ENCODE measurements at regions not wholly inside any gene's neighbourhood (a gene's known extent, or its start where the extent isn't known, plus 50 kb on each side); places are given as distances from the start of the nearest gene placed in this dataset.

GRCh38 chr9:108640230-108640629 lies 215.6 kb downstream of the ACTL7B start:
- H3K9me1 ChIP-seq (replicated peaks; ENCODE audit: control insufficient read depth, extremely low read depth, insufficient read depth, low read length) = no peaks in the 10 kb centered on the region
- TF ChIP-seq GATA2 (IDR thresholded peaks at IDR 0.05; ENCODE audit: insufficient read depth, insufficient read length, low read depth, low read length) (no peak), POLR2A (IDR thresholded peaks at IDR 0.05; ENCODE audit: low read depth, low read length) (no peak), POLR2AphosphoS5 (IDR thresholded peaks at IDR 0.05; ENCODE audit: insufficient read depth, low read depth, low read length) (no peak), EZH2 (IDR thresholded peaks at IDR 0.05; ENCODE audit: borderline replicate concordance, low read depth, low read length, severe bottlenecking) (no peak), MYC (IDR thresholded peaks at IDR 0.05; ENCODE audit: low read depth, low read length) (no peak), MAX (IDR thresholded peaks at IDR 0.05; ENCODE audit: insufficient read depth, insufficient read length) (no peak), FOS (IDR thresholded peaks at IDR 0.05; ENCODE audit: borderline replicate concordance, insufficient read depth, low read length) (no peak), JUN (IDR thresholded peaks at IDR 0.05; ENCODE audit: borderline replicate concordance, insufficient read depth, insufficient read length, low read depth) (no peak), CTCF (IDR thresholded peaks at IDR 0.05; ENCODE audit: extremely low read depth in 1 of 2, insufficient read depth in 1 of 2, low read depth in 1 of 2, low read length in 2 of 2) (no peak)
- BruUV-seq (replicated peaks) = no TSS peak
- H3K9me3 ChIP-seq (replicated peaks; ENCODE audit: control insufficient read depth, insufficient read depth, low read length) = no peaks in the 10 kb centered on the region
- no peak overlapping the region for H3K4me3 ChIP-seq (replicated peaks in 1 of 3; ENCODE audit: insufficient read depth in 1 of 3, low read depth in 1 of 3, low read length in 3 of 3)
- H4K20me1 ChIP-seq (replicated peaks; ENCODE audit: control insufficient read depth, extremely low read depth, insufficient read depth, low read length) = no peaks in the 10 kb centered on the region
- no peak for DNase-seq (ENCODE audit: low read depth, low spot score)
- H3K9ac ChIP-seq (replicated peaks; ENCODE audit: extremely low read depth, insufficient read depth, low read length) = no peak overlapping the region
- H2AFZ ChIP-seq (ENCODE audit: low read depth, low read length) = no peak overlapping the region
- dilution Hi-C loops (cut with MboI; ENCODE audit: extremely low pct_ligation_motif_present, low sequenced_read_pairs) (no loop called here), intact Hi-C loops (cut with micrococcal nuclease) (no loop called here)
- H3K36me3 ChIP-seq (ENCODE audit: control insufficient read depth in 2 of 2, extremely low read depth in 1 of 2, insufficient read depth in 2 of 2, low read length in 2 of 2) = no peaks in the 10 kb centered on the region
- H3K4me1 ChIP-seq (ENCODE audit: control insufficient read depth, extremely low read depth, insufficient read depth, low read length) = no peaks in the 10 kb centered on the region
- no peaks in the 10 kb centered on the region for H3K79me2 ChIP-seq (ENCODE audit: control insufficient read depth, insufficient read depth, low read length)
- FAIRE-seq = no peak
- ChIA-PET POLR2A (no interaction called here), CTCF (no interaction called here)
- no peak overlapping the region for H3K27ac ChIP-seq (ENCODE audit: insufficient read depth, low read depth, low read length)
- H3K4me2 ChIP-seq (ENCODE audit: insufficient read depth, low read length) = no peak overlapping the region
- no peaks in the 10 kb centered on the region for H3K27me3 ChIP-seq (ENCODE audit: control insufficient read depth in 2 of 2, insufficient read depth in 2 of 2, low read length in 2 of 2)

Measured in endothelial cell of umbilical vein (primary cell).